ENCODE measurements at regions not wholly inside any gene's neighbourhood (a gene's known extent, or its start where the extent isn't known, plus 50 kb on each side); places are given as distances from the start of the nearest gene placed in this dataset.

GRCh38 chr5:96579711-96580110, 82.5 kb upstream of the CAST start:
- TF ChIP-seq, protein P1, sequence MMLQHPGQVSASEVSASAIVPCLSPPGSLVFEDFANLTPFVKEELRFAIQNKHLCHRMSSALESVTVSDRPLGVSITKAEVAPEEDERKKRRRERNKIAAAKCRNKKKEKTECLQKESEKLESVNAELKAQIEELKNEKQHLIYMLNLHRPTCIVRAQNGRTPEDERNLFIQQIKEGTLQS (IDR thresholded peaks at IDR 0.05), result no peak
- TF ChIP-seq SRF (IDR thresholded peaks at IDR 0.05; ENCODE audit: low read depth) (no peak), MAX (IDR thresholded peaks at IDR 0.05) (no peak), EZH2phosphoT487 (IDR thresholded peaks at IDR 0.05; ENCODE audit: borderline replicate concordance) (no peak), EGR1 (IDR thresholded peaks at IDR 0.05; ENCODE audit: low read depth) (no peak), ZFX (IDR thresholded peaks at IDR 0.05) (no peak), CBX3 (IDR thresholded peaks at IDR 0.05; ENCODE audit: low read depth) (no peak), POLR2AphosphoS5 (IDR thresholded peaks at IDR 0.05; ENCODE audit: low read depth, low read length) (no peak), TCF7L2 (IDR thresholded peaks at IDR 0.05; ENCODE audit: borderline replicate concordance, extremely low read depth, insufficient read depth, insufficient read length) (no peak), FOSL1 (IDR thresholded peaks at IDR 0.05; ENCODE audit: low read depth) (no peak), ELF1 (IDR thresholded peaks at IDR 0.05; ENCODE audit: borderline replicate concordance, low read depth) (no peak)
- TF ChIP-seq, protein P2, sequence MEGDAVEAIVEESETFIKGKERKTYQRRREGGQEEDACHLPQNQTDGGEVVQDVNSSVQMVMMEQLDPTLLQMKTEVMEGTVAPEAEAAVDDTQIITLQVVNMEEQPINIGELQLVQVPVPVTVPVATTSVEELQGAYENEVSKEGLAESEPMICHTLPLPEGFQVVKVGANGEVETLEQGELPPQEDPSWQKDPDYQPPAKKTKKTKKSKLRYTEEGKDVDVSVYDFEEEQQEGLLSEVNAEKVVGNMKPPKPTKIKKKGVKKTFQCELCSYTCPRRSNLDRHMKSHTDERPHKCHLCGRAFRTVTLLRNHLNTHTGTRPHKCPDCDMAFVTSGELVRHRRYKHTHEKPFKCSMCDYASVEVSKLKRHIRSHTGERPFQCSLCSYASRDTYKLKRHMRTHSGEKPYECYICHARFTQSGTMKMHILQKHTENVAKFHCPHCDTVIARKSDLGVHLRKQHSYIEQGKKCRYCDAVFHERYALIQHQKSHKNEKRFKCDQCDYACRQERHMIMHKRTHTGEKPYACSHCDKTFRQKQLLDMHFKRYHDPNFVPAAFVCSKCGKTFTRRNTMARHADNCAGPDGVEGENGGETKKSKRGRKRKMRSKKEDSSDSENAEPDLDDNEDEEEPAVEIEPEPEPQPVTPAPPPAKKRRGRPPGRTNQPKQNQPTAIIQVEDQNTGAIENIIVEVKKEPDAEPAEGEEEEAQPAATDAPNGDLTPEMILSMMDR (IDR thresholded peaks at IDR 0.05 in 2 of 3, conservative IDR thresholded peaks at IDR 0.05 in 1 of 3; ENCODE audit: borderline replicate concordance in 1 of 3, insufficient read depth in 1 of 3, low read depth in 2 of 3, low read length in 2 of 3), result no peak
- Histone ChIP-seq H3K4me1 (ENCODE audit: control insufficient read depth in 1 of 2, insufficient read depth in 2 of 2, low read length in 2 of 2) (peaks cover 0 to 4% of the 10 kb centered on the region in 2 experiments; a peak in 1 of 4 replicates), H3K36me3 (ENCODE audit: control insufficient read depth in 1 of 2, insufficient read depth in 2 of 2, low read length in 2 of 2) (no peaks in the 10 kb centered on the region), H3K9me2 (ENCODE audit: insufficient read depth) (no peaks in the 10 kb centered on the region), H4K20me1 (ENCODE audit: insufficient read depth) (no peaks in the 10 kb centered on the region), H3K79me2 (ENCODE audit: insufficient read depth, low read length) (no peaks in the 10 kb centered on the region), H3K4me3 (replicated peaks in 1 of 2; ENCODE audit: low read depth in 1 of 2, low read length in 2 of 2) (no peak overlapping the region), H3K27ac (ENCODE audit: low read depth, low read length) (no peak overlapping the region), H2AFZ (ENCODE audit: low read depth, low read length, poor library complexity, severe bottlenecking) (no peak overlapping the region), H3K27me3 (ENCODE audit: insufficient read depth, low read length) (no peaks in the 10 kb centered on the region), H3K9ac (ENCODE audit: low read length) (no peak overlapping the region), H3K4me2 (ENCODE audit: low read length) (no peak overlapping the region), H3K9me3 (ENCODE audit: control insufficient read depth in 1 of 2, insufficient read depth in 1 of 2, low read depth in 1 of 2, low read length in 2 of 2) (no peaks in the 10 kb centered on the region)
- BruUV-seq (replicated peaks), result no TSS peak
- ChIA-PET POLR2A (no interaction called here), CTCF (no interaction called here), RAD21 (ENCODE audit: low non-redundant PET in 1 of 2, low total read pairs in 2 of 2, uncharacterized antibody in 2 of 2, unreplicated experiment in 2 of 2) (no interaction called here)
- no peak for DNase-seq (ENCODE audit: low read depth, low spot score)
- intact Hi-C loops (cut with micrococcal nuclease), result no loop called here
- no peak for ATAC-seq

Data from HCT116 (cell line).